K562 (cell line): ENCODE measurements at regions not wholly inside any gene's neighbourhood (a gene's known extent, or its start where the extent isn't known, plus 50 kb on each side); places are given as distances from the start of the nearest gene placed in this dataset.

Source experiments
- ARID3A ChIP-seq: IDR thresholded peaks from 2 replicates; pipeline ENCODE4 v1.6.1; 2012; ENCODE audit warnings: low read depth, low read length, improper control_type of control experiment, borderline replicate concordance
- ARNT ChIP-seq, 2 experiments: fragments of 450-650 bp; IDR thresholded peaks; 2 replicates each; pipeline ENCODE4 v1.6.1; 2016; ENCODE audit warnings: mild to moderate bottlenecking in 1 of 2
- CHAMP1 ChIP-seq: fragments of 450-650 bp; IDR thresholded peaks from 2 replicates; pipeline ENCODE4 v1.6.1; 2016; ENCODE audit warnings: mild to moderate bottlenecking
- FOXM1 ChIP-seq, 2 experiments: fragments of 450-650 bp in 1 of 2; sonication (generic) in 1 of 2; formaldehyde crosslinking in 1 of 2; IDR thresholded peaks; 2 replicates each; pipeline versions ENCODE4 v1.6.1 to v1.9.0; 2017 to 2022; ENCODE audit warnings: low read depth in 2 of 2, mild to moderate bottlenecking in 2 of 2, missing genetic modification reagents in 1 of 2, moderate library complexity in 1 of 2
- LEF1 ChIP-seq: fragments of 450-650 bp; IDR thresholded peaks from 2 replicates; pipeline ENCODE4 v1.6.1; 2016; ENCODE audit warnings: mild to moderate bottlenecking
- SMARCA4 ChIP-seq: fragments of 450-650 bp; IDR thresholded peaks from 2 replicates; pipeline ENCODE4 v1.6.1; 2016
- SUPT5H ChIP-seq: fragments of 450-650 bp; IDR thresholded peaks from 2 replicates; pipeline ENCODE4 v1.6.1; 2016
- TF ChIP-seq, protein P1 (sequence below): fragments of 450-650 bp; formaldehyde crosslinking; IDR thresholded peaks from 2 replicates; pipeline ENCODE4 v1.4.0; 2020; ENCODE audit warnings: mild to moderate bottlenecking, mixed read lengths
- TF ChIP-seq, protein P2 (sequence below): fragments of 450-650 bp; IDR thresholded peaks from 2 replicates; pipeline ENCODE4 v1.6.1; 2017; ENCODE audit warnings: antibody characterized with exemption

DNA sequence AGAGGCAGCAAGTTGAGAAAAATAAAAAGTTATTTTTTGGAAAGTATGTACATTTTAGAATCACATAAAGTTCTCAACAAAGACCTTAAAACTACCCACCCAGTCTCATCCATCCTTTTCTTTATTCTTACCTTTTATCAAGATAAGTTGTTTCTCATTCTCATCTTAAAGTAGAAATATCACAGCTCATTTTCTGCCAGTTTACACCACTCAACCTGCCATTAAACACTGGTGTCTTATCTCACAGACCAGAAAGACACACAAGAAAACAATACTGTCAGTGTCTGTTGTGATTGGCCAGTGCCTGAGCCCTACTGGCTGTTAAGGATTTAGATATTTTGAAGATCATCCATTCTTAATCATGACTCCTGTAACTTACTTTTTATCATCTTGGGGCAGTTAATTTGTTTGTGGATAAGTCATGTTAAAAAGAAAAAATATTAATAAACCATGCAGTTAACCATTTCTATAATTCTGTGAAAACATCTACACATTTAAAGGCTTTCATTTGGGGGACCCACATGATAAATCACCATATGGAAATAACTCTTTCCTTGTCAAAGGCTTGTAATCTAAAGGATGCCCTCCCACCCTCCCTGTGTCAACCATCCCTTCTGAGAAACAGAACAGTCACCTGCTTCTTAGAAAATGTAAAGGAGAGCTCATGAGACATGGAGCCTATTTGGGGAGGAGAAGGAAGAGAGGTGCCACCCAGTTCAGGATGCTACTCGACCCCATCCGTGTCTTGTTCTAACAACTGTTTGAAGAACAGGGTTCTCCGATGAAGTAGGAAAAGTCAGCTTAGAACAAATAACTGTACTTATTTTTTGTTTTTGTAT lies 897.2 kb upstream of the INTU start (continued):
- peak; percentile 82 for TF ChIP-seq CHAMP1
- peak; percentile 82 for TF ChIP-seq FOXM1 (IDR thresholded peaks at IDR 0.05; ENCODE audit: low read depth)
- no peak for TF ChIP-seq FOXM1 (CRISPR knock-in tag; IDR thresholded peaks at IDR 0.05; ENCODE audit: low read depth)
- TF ChIP-seq SUPT5H: peak; percentile 20
- TF ChIP-seq, protein P1, sequence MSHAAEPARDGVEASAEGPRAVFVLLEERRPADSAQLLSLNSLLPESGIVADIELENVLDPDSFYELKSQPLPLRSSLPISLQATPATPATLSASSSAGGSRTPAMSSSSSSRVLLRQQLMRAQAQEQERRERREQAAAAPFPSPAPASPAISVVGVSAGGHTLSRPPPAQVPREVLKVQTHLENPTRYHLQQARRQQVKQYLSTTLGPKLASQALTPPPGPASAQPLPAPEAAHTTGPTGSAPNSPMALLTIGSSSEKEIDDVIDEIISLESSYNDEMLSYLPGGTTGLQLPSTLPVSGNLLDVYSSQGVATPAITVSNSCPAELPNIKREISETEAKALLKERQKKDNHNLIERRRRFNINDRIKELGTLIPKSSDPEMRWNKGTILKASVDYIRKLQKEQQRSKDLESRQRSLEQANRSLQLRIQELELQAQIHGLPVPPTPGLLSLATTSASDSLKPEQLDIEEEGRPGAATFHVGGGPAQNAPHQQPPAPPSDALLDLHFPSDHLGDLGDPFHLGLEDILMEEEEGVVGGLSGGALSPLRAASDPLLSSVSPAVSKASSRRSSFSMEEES (CRISPR knock-in tag): no peak
- peak; percentile 57; the same call in 1 of the 2 replicates for TF ChIP-seq ARID3A
- peak; percentile 82 for TF ChIP-seq SMARCA4
- TF ChIP-seq, protein P2, sequence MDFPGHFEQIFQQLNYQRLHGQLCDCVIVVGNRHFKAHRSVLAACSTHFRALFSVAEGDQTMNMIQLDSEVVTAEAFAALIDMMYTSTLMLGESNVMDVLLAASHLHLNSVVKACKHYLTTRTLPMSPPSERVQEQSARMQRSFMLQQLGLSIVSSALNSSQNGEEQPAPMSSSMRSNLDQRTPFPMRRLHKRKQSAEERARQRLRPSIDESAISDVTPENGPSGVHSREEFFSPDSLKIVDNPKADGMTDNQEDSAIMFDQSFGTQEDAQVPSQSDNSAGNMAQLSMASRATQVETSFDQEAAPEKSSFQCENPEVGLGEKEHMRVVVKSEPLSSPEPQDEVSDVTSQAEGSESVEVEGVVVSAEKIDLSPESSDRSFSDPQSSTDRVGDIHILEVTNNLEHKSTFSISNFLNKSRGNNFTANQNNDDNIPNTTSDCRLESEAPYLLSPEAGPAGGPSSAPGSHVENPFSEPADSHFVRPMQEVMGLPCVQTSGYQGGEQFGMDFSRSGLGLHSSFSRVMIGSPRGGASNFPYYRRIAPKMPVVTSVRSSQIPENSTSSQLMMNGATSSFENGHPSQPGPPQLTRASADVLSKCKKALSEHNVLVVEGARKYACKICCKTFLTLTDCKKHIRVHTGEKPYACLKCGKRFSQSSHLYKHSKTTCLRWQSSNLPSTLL: no peak; the same call in 1 of the 2 replicates
- TF ChIP-seq LEF1: peak; percentile 62
- TF ChIP-seq ARNT (IDR thresholded peaks at IDR 0.05): peak in 1 of 2 experiments; percentile 54; a peak in 1 of 4 replicates
